ENCODE measurements at regions not wholly inside any gene's neighbourhood (a gene's known extent, or its start where the extent isn't known, plus 50 kb on each side); places are given as distances from the start of the nearest gene placed in this dataset.

- Histone ChIP-seq H2AFZ (ENCODE audit: low read length) (no peak overlapping the region), H3K4me2 (ENCODE audit: low read depth, low read length) (no peak overlapping the region), H3K4me3 (ENCODE audit: low read length) (no peak overlapping the region), H3K9me3 (replicated peaks; ENCODE audit: insufficient read depth, low read length) (no peaks in the 10 kb centered on the region), H3K79me2 (ENCODE audit: low read length) (no peaks in the 10 kb centered on the region), H4K20me1 (ENCODE audit: insufficient read depth, low read length) (no peaks in the 10 kb centered on the region), H3K27ac (ENCODE audit: low read length) (no peak overlapping the region), H3K9me2 (replicated peaks; ENCODE audit: insufficient read depth, low read length) (no peaks in the 10 kb centered on the region), H3K27me3 (replicated peaks; ENCODE audit: insufficient read depth, low read length) (no peaks in the 10 kb centered on the region), H3F3A (ENCODE audit: insufficient read depth, low read length) (no peaks in the 10 kb centered on the region), H3K9ac (ENCODE audit: low read length) (no peak overlapping the region), H3K36me3 (replicated peaks; ENCODE audit: insufficient read depth, low read length) (no peaks in the 10 kb centered on the region), H3K4me1 (ENCODE audit: low read length) (no peaks in the 10 kb centered on the region)
- TF ChIP-seq CTCF (IDR thresholded peaks at IDR 0.05; ENCODE audit: low read length) = no peak
- TF ChIP-seq EZH2 (optimal IDR thresholded peaks at IDR 0.05; ENCODE audit: low read depth, low read length) = no peak
- TF ChIP-seq EZH2phosphoT487 (IDR thresholded peaks at IDR 0.05; ENCODE audit: low read length) = no peak
- DNase-seq = no peak
Observed at GRCh38 chr18:70457788-70458187, 168.9 kb downstream of the SOCS6 start.

GRCh38 chr18:70457223-70457622 is 168.4 kb downstream of the SOCS6 start:
- Histone ChIP-seq H3K9me3 (replicated peaks; ENCODE audit: insufficient read depth, low read length) (no peaks in the 10 kb centered on the region), H3K4me2 (ENCODE audit: low read depth, low read length) (no peak overlapping the region), H3K36me3 (replicated peaks; ENCODE audit: insufficient read depth, low read length) (no peaks in the 10 kb centered on the region), H3K27me3 (replicated peaks; ENCODE audit: insufficient read depth, low read length) (no peaks in the 10 kb centered on the region), H3F3A (ENCODE audit: insufficient read depth, low read length) (no peaks in the 10 kb centered on the region), H3K27ac (ENCODE audit: low read length) (no peak overlapping the region), H3K4me1 (ENCODE audit: low read length) (no peaks in the 10 kb centered on the region), H3K79me2 (ENCODE audit: low read length) (no peaks in the 10 kb centered on the region), H3K4me3 (ENCODE audit: low read length) (no peak overlapping the region), H3K9ac (ENCODE audit: low read length) (no peak overlapping the region), H2AFZ (ENCODE audit: low read length) (no peak overlapping the region), H4K20me1 (ENCODE audit: insufficient read depth, low read length) (no peaks in the 10 kb centered on the region), H3K9me2 (replicated peaks; ENCODE audit: insufficient read depth, low read length) (no peaks in the 10 kb centered on the region)
- DNase-seq = no peak
- no peak for TF ChIP-seq EZH2phosphoT487 (IDR thresholded peaks at IDR 0.05; ENCODE audit: low read length)
- no peak for TF ChIP-seq CTCF (IDR thresholded peaks at IDR 0.05; ENCODE audit: low read length)
- TF ChIP-seq EZH2 (optimal IDR thresholded peaks at IDR 0.05; ENCODE audit: low read depth, low read length) = no peak

- Histone ChIP-seq H3K79me2 (ENCODE audit: low read length) (no peaks in the 10 kb centered on the region), H2AFZ (ENCODE audit: low read length) (no peak overlapping the region), H3F3A (ENCODE audit: insufficient read depth, low read length) (no peaks in the 10 kb centered on the region), H3K36me3 (replicated peaks; ENCODE audit: insufficient read depth, low read length) (no peaks in the 10 kb centered on the region), H3K4me2 (ENCODE audit: low read depth, low read length) (no peak overlapping the region), H3K4me3 (ENCODE audit: low read length) (no peak overlapping the region), H3K9me2 (replicated peaks; ENCODE audit: insufficient read depth, low read length) (no peaks in the 10 kb centered on the region), H3K27me3 (replicated peaks; ENCODE audit: insufficient read depth, low read length) (no peaks in the 10 kb centered on the region), H3K9ac (ENCODE audit: low read length) (no peak overlapping the region), H3K9me3 (replicated peaks; ENCODE audit: insufficient read depth, low read length) (no peaks in the 10 kb centered on the region), H4K20me1 (ENCODE audit: insufficient read depth, low read length) (no peaks in the 10 kb centered on the region), H3K4me1 (ENCODE audit: low read length) (no peaks in the 10 kb centered on the region), H3K27ac (ENCODE audit: low read length) (no peak overlapping the region)
- no peak for DNase-seq
- TF ChIP-seq EZH2phosphoT487 (IDR thresholded peaks at IDR 0.05; ENCODE audit: low read length) (no peak), EZH2 (optimal IDR thresholded peaks at IDR 0.05; ENCODE audit: low read depth, low read length) (no peak)
Observed at GRCh38 chr18:70456376-70456775, 167.5 kb downstream of the SOCS6 start.

- DNase-seq = no peak
- H3K9ac ChIP-seq (ENCODE audit: low read length) = no peak overlapping the region
- no peak overlapping the region for H3K4me3 ChIP-seq (ENCODE audit: low read length)
- H3K4me1 ChIP-seq (ENCODE audit: low read length) = no peaks in the 10 kb centered on the region
- no peaks in the 10 kb centered on the region for H3K36me3 ChIP-seq (replicated peaks; ENCODE audit: insufficient read depth, low read length)
- H4K20me1 ChIP-seq (ENCODE audit: insufficient read depth, low read length) = no peaks in the 10 kb centered on the region
- no peak overlapping the region for H3K27ac ChIP-seq (ENCODE audit: low read length)
- H3K9me2 ChIP-seq (replicated peaks; ENCODE audit: insufficient read depth, low read length) = no peaks in the 10 kb centered on the region
- no peak overlapping the region for H2AFZ ChIP-seq (ENCODE audit: low read length)
- H3K79me2 ChIP-seq (ENCODE audit: low read length) = no peaks in the 10 kb centered on the region
- no peaks in the 10 kb centered on the region for H3F3A ChIP-seq (ENCODE audit: insufficient read depth, low read length)
- TF ChIP-seq CTCF (IDR thresholded peaks at IDR 0.05; ENCODE audit: low read length) (no peak), EZH2phosphoT487 (IDR thresholded peaks at IDR 0.05; ENCODE audit: low read length) (no peak), EZH2 (optimal IDR thresholded peaks at IDR 0.05; ENCODE audit: low read depth, low read length) (no peak)
- H3K4me2 ChIP-seq (ENCODE audit: low read depth, low read length) = no peak overlapping the region
- H3K27me3 ChIP-seq (replicated peaks; ENCODE audit: insufficient read depth, low read length) = no peaks in the 10 kb centered on the region
- no peaks in the 10 kb centered on the region for H3K9me3 ChIP-seq (replicated peaks; ENCODE audit: insufficient read depth, low read length)
Observed at GRCh38 chr18:70455731-70456130, 166.9 kb downstream of the SOCS6 start.
